Central memory CD8-positive, alpha-beta T cell (primary cell): ENCODE measurements at regions not wholly inside any gene's neighbourhood (a gene's known extent, or its start where the extent isn't known, plus 50 kb on each side); places are given as distances from the start of the nearest gene placed in this dataset.

Source experiments
- ATAC-seq: fragments of 150-1000 bp; cut with Tn5 transposase; replicated peaks from 2 replicates; pipeline ENCODE4 v1.10.0; 2022; ENCODE audit warnings: mild to moderate bottlenecking, moderate FRiP score, moderate number of reproducible peaks; ENCODE audit not compliant: poor library complexity, severe bottlenecking; ENCODE audit errors: extremely low read depth
- DNase-seq, 2 donors: peaks; one replicate each; pipeline ENCODE4 v3.0.0; 2021; ENCODE audit warnings: low spot score in 2 of 2
- H3K27ac Mint-ChIP-seq: one replicate; pipeline ENCODE4 v1.8.0; 2022; ENCODE audit warnings: low read depth, mild to moderate bottlenecking, moderate library complexity, mixed read lengths
- H3K27me3 Mint-ChIP-seq: one replicate; pipeline ENCODE4 v1.8.0; 2022; ENCODE audit warnings: mixed read lengths
- H3K36me3 Mint-ChIP-seq: one replicate; pipeline ENCODE4 v1.8.0; 2022; ENCODE audit warnings: mild to moderate bottlenecking, moderate library complexity, mixed read lengths; ENCODE audit not compliant: insufficient read depth
- H3K4me1 Mint-ChIP-seq: one replicate; pipeline ENCODE4 v1.8.0; 2022; ENCODE audit warnings: mixed read lengths
- H3K4me3 Mint-ChIP-seq: one replicate; pipeline ENCODE4 v1.8.0; 2022; ENCODE audit warnings: mild to moderate bottlenecking, moderate library complexity, mixed read lengths
- H3K9me3 Mint-ChIP-seq: one replicate; pipeline ENCODE4 v1.8.0; 2022; ENCODE audit warnings: mixed read lengths

DNA sequence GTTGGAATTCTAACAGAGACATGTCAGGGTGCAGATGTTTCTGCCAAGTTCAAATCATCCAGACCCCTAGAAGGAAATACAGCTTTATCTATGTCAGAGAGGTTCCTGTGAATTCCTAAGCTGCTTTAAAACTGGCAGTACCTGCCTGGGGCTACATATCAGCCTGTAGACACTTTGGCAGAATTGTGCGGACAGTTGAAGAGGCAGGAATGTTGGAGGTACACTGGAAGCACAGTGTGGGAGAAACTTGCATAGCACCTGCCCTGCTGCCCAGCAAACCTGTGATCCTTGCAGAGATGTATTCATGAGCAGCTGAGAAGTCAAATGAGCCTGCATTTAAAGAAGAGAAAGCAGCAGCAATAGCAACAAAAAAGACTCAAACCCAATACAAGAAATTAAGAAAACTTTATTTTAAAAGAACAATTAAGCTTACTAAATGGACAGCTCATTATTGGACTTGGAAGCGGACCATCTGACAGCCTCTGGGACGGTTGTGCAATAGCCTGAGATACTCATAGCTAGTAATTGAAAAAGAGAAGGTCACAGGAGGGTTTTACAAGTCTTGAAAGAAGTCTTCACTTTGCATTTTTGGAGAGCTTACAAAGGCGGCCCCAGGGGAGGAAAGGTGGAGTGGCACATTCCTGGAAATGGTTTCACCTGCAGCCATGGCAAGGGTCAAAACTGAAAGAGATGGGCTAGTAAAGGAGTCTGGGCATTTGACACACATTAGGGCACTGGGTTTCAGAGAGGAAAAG is 280.9 kb upstream of the FLRT2 start:
- H3K4me3 Mint-ChIP-seq = no peak overlapping the region
- no peaks in the 10 kb centered on the region for H3K36me3 Mint-ChIP-seq
- no peak overlapping the region for H3K27ac Mint-ChIP-seq
- no peaks in the 10 kb centered on the region for H3K4me1 Mint-ChIP-seq
- H3K27me3 Mint-ChIP-seq = no peaks in the 10 kb centered on the region
- DNase-seq = no peak
- ATAC-seq = no peak
- peaks cover 14% of the 10 kb centered on the region for H3K9me3 Mint-ChIP-seq

DNA sequence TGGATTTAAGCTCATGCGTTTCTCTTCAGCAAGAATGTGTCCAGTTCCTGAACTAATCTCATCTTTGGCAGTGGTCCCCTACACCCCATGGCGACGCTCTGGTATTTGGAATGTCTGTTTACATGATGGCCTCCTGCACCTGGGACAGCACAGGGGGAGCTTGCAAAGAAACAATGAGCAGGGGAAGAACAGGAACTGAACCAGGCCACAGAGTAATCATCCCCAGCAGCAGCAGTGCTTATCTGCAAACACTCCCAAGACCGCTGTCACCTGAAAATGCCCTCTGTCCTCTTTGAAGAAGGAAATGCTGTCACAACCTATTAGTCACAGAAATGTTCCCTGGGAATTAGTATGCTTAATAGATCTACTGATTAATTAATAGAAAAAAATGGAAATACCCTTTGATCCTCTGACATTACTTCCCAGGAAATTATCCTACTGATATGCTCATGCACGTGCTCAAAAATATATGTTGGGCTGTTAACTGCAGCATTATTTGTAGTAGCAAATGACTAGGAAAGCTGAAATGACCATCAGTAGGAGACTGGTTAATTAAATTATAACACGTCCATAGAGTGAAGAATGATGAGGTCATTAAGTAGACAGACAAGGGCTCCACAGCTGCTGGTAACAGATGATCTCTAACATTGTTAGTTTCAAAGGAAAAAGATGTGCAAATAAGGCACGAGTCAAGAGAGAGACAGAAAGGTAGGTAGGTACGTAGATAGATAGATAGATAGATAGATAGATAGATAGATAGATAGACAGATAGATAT is 279.3 kb upstream of the FLRT2 start:
- Mint-ChIP-seq H3K36me3 (no peaks in the 10 kb centered on the region), H3K4me1 (no peaks in the 10 kb centered on the region), H3K27ac (no peak overlapping the region), H3K9me3 (peaks cover 14% of the 10 kb centered on the region), H3K4me3 (no peak overlapping the region), H3K27me3 (no peaks in the 10 kb centered on the region)
- DNase-seq (no peak), ATAC-seq (no peak)

- Mint-ChIP-seq H3K27me3 (no peaks in the 10 kb centered on the region), H3K4me1 (no peaks in the 10 kb centered on the region), H3K27ac (no peak overlapping the region), H3K4me3 (no peak overlapping the region), H3K36me3 (no peaks in the 10 kb centered on the region), H3K9me3 (peaks cover 14% of the 10 kb centered on the region)
- ATAC-seq (no peak), DNase-seq (no peak)
Observed at GRCh38 chr14:85252011-85252410, 277.9 kb upstream of the FLRT2 start.

- ATAC-seq (no peak), DNase-seq (no peak)
- Mint-ChIP-seq H3K9me3 (peaks cover 19% of the 10 kb centered on the region), H3K27ac (no peak overlapping the region), H3K4me3 (no peak overlapping the region), H3K4me1 (no peaks in the 10 kb centered on the region), H3K27me3 (no peaks in the 10 kb centered on the region), H3K36me3 (no peaks in the 10 kb centered on the region)
Observed at GRCh38 chr14:85254711-85255110, 275.2 kb upstream of the FLRT2 start.

GRCh38 chr14:85257287-85257686 is 272.7 kb upstream of the FLRT2 start:
- no peak overlapping the region for H3K4me3 Mint-ChIP-seq
- H3K27ac Mint-ChIP-seq = no peak overlapping the region

GRCh38 chr14:85263916-85264675 is 265.8 kb upstream of the FLRT2 start:
- Mint-ChIP-seq H3K36me3 (no peaks in the 10 kb centered on the region), H3K27me3 (no peaks in the 10 kb centered on the region), H3K4me1 (no peaks in the 10 kb centered on the region), H3K4me3 (no peak overlapping the region), H3K27ac (no peak overlapping the region), H3K9me3 (peaks cover 26% of the 10 kb centered on the region)
- DNase-seq = no peak
- ATAC-seq = no peak

More at GRCh38 chr14:85257287-85257686, 272.7 kb upstream of the FLRT2 start:
- no peaks in the 10 kb centered on the region for H3K27me3 Mint-ChIP-seq
- DNase-seq (no peak), ATAC-seq (no peak)
- peaks cover 20% of the 10 kb centered on the region for H3K9me3 Mint-ChIP-seq
- no peaks in the 10 kb centered on the region for H3K4me1 Mint-ChIP-seq
- no peaks in the 10 kb centered on the region for H3K36me3 Mint-ChIP-seq

- no peaks in the 10 kb centered on the region for H3K4me1 Mint-ChIP-seq
- H3K36me3 Mint-ChIP-seq = no peaks in the 10 kb centered on the region
- peaks cover 16% of the 10 kb centered on the region for H3K9me3 Mint-ChIP-seq
- H3K27ac Mint-ChIP-seq = no peak overlapping the region
- no peak for ATAC-seq
- H3K27me3 Mint-ChIP-seq = no peaks in the 10 kb centered on the region
- no peak overlapping the region for H3K4me3 Mint-ChIP-seq
- DNase-seq = no peak
Observed at GRCh38 chr14:85273099-85273677, 256.8 kb upstream of the FLRT2 start.

GRCh38 chr14:85273952-85274351 is 256.0 kb upstream of the FLRT2 start:
- DNase-seq = no peak
- ATAC-seq = no peak
- Mint-ChIP-seq H3K4me3 (no peak overlapping the region), H3K36me3 (no peaks in the 10 kb centered on the region), H3K27me3 (no peaks in the 10 kb centered on the region), H3K4me1 (no peaks in the 10 kb centered on the region), H3K27ac (no peak overlapping the region), H3K9me3 (peaks cover 17% of the 10 kb centered on the region)

GRCh38 chr14:85276161-85276978 is 253.6 kb upstream of the FLRT2 start:
- H3K27me3 Mint-ChIP-seq = no peaks in the 10 kb centered on the region
- no peaks in the 10 kb centered on the region for H3K36me3 Mint-ChIP-seq
- peaks cover 17% of the 10 kb centered on the region for H3K9me3 Mint-ChIP-seq
- H3K27ac Mint-ChIP-seq = no peak overlapping the region
- H3K4me3 Mint-ChIP-seq = no peak overlapping the region
- DNase-seq (no peak), ATAC-seq (no peak)
- H3K4me1 Mint-ChIP-seq = no peaks in the 10 kb centered on the region

GRCh38 chr14:85276979-85277228 is 253.0 kb upstream of the FLRT2 start:
- Mint-ChIP-seq H3K27ac (no peak overlapping the region), H3K9me3 (peaks cover 15% of the 10 kb centered on the region), H3K36me3 (no peaks in the 10 kb centered on the region), H3K27me3 (no peaks in the 10 kb centered on the region), H3K4me3 (no peak overlapping the region), H3K4me1 (no peaks in the 10 kb centered on the region)
- ATAC-seq = no peak
- no peak for DNase-seq

DNA sequence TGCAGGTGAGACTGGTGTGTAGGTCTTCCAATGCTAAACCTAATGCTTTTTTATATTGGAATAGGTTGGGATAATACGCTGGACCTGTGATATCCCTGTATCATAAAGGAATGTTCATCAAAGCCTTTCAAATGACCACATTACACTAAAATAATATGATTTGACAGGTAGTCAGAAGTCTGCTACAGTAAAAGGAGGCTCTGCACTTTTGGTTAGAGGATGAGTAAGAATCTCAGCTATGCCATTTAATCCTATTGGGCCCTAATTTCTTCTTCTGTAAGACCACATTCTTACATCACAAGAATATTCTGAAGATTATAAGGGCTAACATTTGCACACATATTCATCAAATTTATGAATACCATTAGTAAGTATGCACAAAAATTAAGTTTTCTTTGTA is 250.5 kb upstream of the FLRT2 start:
- no peaks in the 10 kb centered on the region for H3K4me1 Mint-ChIP-seq
- no peak overlapping the region for H3K27ac Mint-ChIP-seq
- no peaks in the 10 kb centered on the region for H3K27me3 Mint-ChIP-seq
- no peak overlapping the region for H3K4me3 Mint-ChIP-seq
- H3K9me3 Mint-ChIP-seq = peaks cover 17% of the 10 kb centered on the region
- ATAC-seq (no peak), DNase-seq (no peak)
- no peaks in the 10 kb centered on the region for H3K36me3 Mint-ChIP-seq

- H3K9me3 Mint-ChIP-seq = peaks cover 16% of the 10 kb centered on the region
- no peaks in the 10 kb centered on the region for H3K4me1 Mint-ChIP-seq
- no peak overlapping the region for H3K4me3 Mint-ChIP-seq
- no peak overlapping the region for H3K27ac Mint-ChIP-seq
- no peak for ATAC-seq
- H3K27me3 Mint-ChIP-seq = no peaks in the 10 kb centered on the region
- no peak for DNase-seq
- H3K36me3 Mint-ChIP-seq = peaks cover 2% of the 10 kb centered on the region
Observed at GRCh38 chr14:85280074-85280473, 249.9 kb upstream of the FLRT2 start.
